HepG2 (cell line): ENCODE measurements at regions not wholly inside any gene's neighbourhood (a gene's known extent, or its start where the extent isn't known, plus 50 kb on each side); places are given as distances from the start of the nearest gene placed in this dataset.

Experiments used
- BHLHE40 ChIP-seq: IDR thresholded peaks from 2 replicates; pipeline ENCODE4 v1.6.1; 2011; ENCODE audit warnings: low read length, improper control_type of control experiment
- EP300 ChIP-seq, 3 experiments: sonication (generic) in 1 of 3; formaldehyde crosslinking in 1 of 3; IDR thresholded peaks; 2 replicates each; pipeline versions ENCODE4 v1.5.1 to v1.6.1; 2011 to 2020; ENCODE audit warnings: low read depth in 2 of 3, low read length in 2 of 3, borderline replicate concordance in 1 of 3, improper control_type of control experiment in 1 of 3, mild to moderate bottlenecking in 1 of 3, missing genetic modification reagents in 1 of 3, moderate library complexity in 1 of 3
- HNF4G ChIP-seq, 2 experiments: sonication (generic) in 1 of 2; formaldehyde crosslinking in 1 of 2; IDR thresholded peaks; 2 replicates each; pipeline versions ENCODE4 v1.4.0 to v1.6.1; 2011 to 2020; ENCODE audit warnings: borderline replicate concordance in 2 of 2, low read depth in 2 of 2, mild to moderate bottlenecking in 2 of 2, low read length in 1 of 2, missing genetic modification reagents in 1 of 2, moderate library complexity in 1 of 2
- HNRNPH1 ChIP-seq: fragments of 200-400 bp; formaldehyde crosslinking; optimal IDR thresholded peaks from 2 replicates; pipeline ENCODE3; 2017; ENCODE audit warnings: mild to moderate bottlenecking, low read depth, low read length
- IRF9 ChIP-seq: sonication (generic); formaldehyde crosslinking; IDR thresholded peaks from 2 replicates; pipeline ENCODE4 v1.8.0; 2022; ENCODE audit warnings: missing genetic modification reagents, mild to moderate bottlenecking, borderline replicate concordance
- NFIC ChIP-seq: IDR thresholded peaks from 2 replicates; pipeline ENCODE4 v1.6.1; 2012; ENCODE audit warnings: mild to moderate bottlenecking, low read length, inconsistent platforms
- POLR2AphosphoS5 ChIP-seq: IDR thresholded peaks from 2 replicates; pipeline ENCODE4 v1.6.1; 2012; ENCODE audit warnings: low read depth, low read length
- SMARCC2 ChIP-seq: fragments of 450-650 bp; IDR thresholded peaks from 2 replicates; pipeline ENCODE4 v1.6.1; 2017; ENCODE audit warnings: antibody characterized with exemption, mild to moderate bottlenecking
- TEAD2 ChIP-seq: sonication (generic); formaldehyde crosslinking; IDR thresholded peaks from 2 replicates; pipeline ENCODE4 v1.9.0; 2021; ENCODE audit warnings: missing genetic modification reagents
- ZNF513 ChIP-seq: sonication (generic); formaldehyde crosslinking; conservative IDR thresholded peaks from 2 replicates; pipeline ENCODE4 v1.5.0; 2020; ENCODE audit warnings: missing genetic modification reagents
- ZSCAN30 ChIP-seq: sonication (generic); formaldehyde crosslinking; IDR thresholded peaks from 2 replicates; pipeline ENCODE4 v1.5.0; 2020; ENCODE audit warnings: mild to moderate bottlenecking, missing genetic modification reagents
- TF ChIP-seq, protein P1 (sequence below): sonication (generic); formaldehyde crosslinking; IDR thresholded peaks from 2 replicates; pipeline ENCODE4 v1.5.0; 2020; ENCODE audit warnings: mild to moderate bottlenecking, missing genetic modification reagents, moderate library complexity
- TF ChIP-seq, protein P2 (sequence below), 2 experiments: sonication (generic) in 1 of 2; formaldehyde crosslinking in 1 of 2; IDR thresholded peaks; 2 replicates each; pipeline versions ENCODE4 v1.4.0 to v1.6.1; 2018 to 2020; ENCODE audit warnings: missing genetic modification reagents in 2 of 2, borderline replicate concordance in 1 of 2, low read depth in 1 of 2, mild to moderate bottlenecking in 1 of 2, missing biosample characterization in 1 of 2
- TF ChIP-seq, protein P3 (sequence below): sonication (generic); formaldehyde crosslinking; IDR thresholded peaks from 2 replicates; pipeline ENCODE4 v1.4.0; 2020; ENCODE audit warnings: low read depth, missing genetic modification reagents

GRCh38 chr12:98275131-98275475 lies 240.3 kb upstream of the TMPO start:
- TF ChIP-seq SMARCC2, result no peak
- TF ChIP-seq HNRNPH1, result no peak
- no peak for TF ChIP-seq NFIC
- TF ChIP-seq, protein P1, sequence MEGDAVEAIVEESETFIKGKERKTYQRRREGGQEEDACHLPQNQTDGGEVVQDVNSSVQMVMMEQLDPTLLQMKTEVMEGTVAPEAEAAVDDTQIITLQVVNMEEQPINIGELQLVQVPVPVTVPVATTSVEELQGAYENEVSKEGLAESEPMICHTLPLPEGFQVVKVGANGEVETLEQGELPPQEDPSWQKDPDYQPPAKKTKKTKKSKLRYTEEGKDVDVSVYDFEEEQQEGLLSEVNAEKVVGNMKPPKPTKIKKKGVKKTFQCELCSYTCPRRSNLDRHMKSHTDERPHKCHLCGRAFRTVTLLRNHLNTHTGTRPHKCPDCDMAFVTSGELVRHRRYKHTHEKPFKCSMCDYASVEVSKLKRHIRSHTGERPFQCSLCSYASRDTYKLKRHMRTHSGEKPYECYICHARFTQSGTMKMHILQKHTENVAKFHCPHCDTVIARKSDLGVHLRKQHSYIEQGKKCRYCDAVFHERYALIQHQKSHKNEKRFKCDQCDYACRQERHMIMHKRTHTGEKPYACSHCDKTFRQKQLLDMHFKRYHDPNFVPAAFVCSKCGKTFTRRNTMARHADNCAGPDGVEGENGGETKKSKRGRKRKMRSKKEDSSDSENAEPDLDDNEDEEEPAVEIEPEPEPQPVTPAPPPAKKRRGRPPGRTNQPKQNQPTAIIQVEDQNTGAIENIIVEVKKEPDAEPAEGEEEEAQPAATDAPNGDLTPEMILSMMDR (CRISPR knock-in tag), result no peak
- TF ChIP-seq ZSCAN30 (CRISPR knock-in tag), result no peak
- TF ChIP-seq POLR2AphosphoS5, result no peak
- TF ChIP-seq, protein P2, sequence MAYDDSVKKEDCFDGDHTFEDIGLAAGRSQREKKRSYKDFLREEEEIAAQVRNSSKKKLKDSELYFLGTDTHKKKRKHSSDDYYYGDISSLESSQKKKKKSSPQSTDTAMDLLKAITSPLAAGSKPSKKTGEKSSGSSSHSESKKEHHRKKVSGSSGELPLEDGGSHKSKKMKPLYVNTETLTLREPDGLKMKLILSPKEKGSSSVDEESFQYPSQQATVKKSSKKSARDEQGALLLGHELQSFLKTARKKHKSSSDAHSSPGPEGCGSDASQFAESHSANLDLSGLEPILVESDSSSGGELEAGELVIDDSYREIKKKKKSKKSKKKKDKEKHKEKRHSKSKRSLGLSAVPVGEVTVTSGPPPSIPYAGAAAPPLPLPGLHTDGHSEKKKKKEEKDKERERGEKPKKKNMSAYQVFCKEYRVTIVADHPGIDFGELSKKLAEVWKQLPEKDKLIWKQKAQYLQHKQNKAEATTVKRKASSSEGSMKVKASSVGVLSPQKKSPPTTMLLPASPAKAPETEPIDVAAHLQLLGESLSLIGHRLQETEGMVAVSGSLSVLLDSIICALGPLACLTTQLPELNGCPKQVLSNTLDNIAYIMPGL (CRISPR knock-in tag; IDR thresholded peaks at IDR 0.05; ENCODE audit: borderline replicate concordance in 1 of 2, low read depth in 1 of 2), result no peak
- no peak for TF ChIP-seq EP300 (IDR thresholded peaks at IDR 0.05; ENCODE audit: low read depth in 2 of 2, low read length in 2 of 2)
- TF ChIP-seq EP300 (CRISPR knock-in tag; IDR thresholded peaks at IDR 0.05; ENCODE audit: borderline replicate concordance), result no peak
- TF ChIP-seq, protein P3, sequence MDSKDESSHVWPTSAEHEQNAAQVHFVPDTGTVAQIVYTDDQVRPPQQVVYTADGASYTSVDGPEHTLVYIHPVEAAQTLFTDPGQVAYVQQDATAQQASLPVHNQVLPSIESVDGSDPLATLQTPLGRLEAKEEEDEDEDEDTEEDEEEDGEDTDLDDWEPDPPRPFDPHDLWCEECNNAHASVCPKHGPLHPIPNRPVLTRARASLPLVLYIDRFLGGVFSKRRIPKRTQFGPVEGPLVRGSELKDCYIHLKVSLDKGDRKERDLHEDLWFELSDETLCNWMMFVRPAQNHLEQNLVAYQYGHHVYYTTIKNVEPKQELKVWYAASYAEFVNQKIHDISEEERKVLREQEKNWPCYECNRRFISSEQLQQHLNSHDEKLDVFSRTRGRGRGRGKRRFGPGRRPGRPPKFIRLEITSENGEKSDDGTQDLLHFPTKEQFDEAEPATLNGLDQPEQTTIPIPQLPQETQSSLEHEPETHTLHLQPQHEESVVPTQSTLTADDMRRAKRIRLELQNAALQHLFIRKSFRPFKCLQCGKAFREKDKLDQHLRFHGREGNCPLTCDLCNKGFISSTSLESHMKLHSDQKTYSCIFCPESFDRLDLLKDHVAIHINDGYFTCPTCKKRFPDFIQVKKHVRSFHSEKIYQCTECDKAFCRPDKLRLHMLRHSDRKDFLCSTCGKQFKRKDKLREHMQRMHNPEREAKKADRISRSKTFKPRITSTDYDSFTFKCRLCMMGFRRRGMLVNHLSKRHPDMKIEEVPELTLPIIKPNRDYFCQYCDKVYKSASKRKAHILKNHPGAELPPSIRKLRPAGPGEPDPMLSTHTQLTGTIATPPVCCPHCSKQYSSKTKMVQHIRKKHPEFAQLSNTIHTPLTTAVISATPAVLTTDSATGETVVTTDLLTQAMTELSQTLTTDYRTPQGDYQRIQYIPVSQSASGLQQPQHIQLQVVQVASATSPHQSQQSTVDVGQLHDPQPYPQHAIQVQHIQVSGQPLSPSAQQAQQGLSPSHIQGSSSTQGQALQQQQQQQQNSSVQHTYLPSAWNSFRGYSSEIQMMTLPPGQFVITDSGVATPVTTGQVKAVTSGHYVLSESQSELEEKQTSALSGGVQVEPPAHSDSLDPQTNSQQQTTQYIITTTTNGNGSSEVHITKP, result no peak
- TF ChIP-seq IRF9, result no peak
- no peak for TF ChIP-seq ZNF513 (CRISPR knock-in tag)
- TF ChIP-seq BHLHE40, result no peak
- no peak for TF ChIP-seq HNF4G (IDR thresholded peaks at IDR 0.05; ENCODE audit: borderline replicate concordance, low read depth, low read length)
- no peak for TF ChIP-seq HNF4G (CRISPR knock-in tag; IDR thresholded peaks at IDR 0.05; ENCODE audit: borderline replicate concordance, low read depth)
- no peak for TF ChIP-seq TEAD2 (CRISPR knock-in tag)
